Lower leg skin (tissue), 3 donors: ENCODE measurements at regions not wholly inside any gene's neighbourhood (a gene's known extent, or its start where the extent isn't known, plus 50 kb on each side); places are given as distances from the start of the nearest gene placed in this dataset.

Experiments used
- POLR2A ChIP-seq, 2 donors: fragments of 450-650 bp; IDR thresholded peaks; one replicate each; pipeline ENCODE4 v1.6.1; 2016 to 2017; ENCODE audit warnings: antibody characterized with exemption in 2 of 2, mild to moderate bottlenecking in 1 of 2, moderate library complexity in 1 of 2
- TF ChIP-seq, protein P1 (sequence below), 3 donors: fragments of 450-650 bp; IDR thresholded peaks; one replicate each; pipeline ENCODE4 v1.5.1; 2016; ENCODE audit warnings: antibody characterized with exemption in 3 of 3, mild to moderate bottlenecking in 3 of 3, moderate library complexity in 2 of 3

- TF ChIP-seq, protein P1, sequence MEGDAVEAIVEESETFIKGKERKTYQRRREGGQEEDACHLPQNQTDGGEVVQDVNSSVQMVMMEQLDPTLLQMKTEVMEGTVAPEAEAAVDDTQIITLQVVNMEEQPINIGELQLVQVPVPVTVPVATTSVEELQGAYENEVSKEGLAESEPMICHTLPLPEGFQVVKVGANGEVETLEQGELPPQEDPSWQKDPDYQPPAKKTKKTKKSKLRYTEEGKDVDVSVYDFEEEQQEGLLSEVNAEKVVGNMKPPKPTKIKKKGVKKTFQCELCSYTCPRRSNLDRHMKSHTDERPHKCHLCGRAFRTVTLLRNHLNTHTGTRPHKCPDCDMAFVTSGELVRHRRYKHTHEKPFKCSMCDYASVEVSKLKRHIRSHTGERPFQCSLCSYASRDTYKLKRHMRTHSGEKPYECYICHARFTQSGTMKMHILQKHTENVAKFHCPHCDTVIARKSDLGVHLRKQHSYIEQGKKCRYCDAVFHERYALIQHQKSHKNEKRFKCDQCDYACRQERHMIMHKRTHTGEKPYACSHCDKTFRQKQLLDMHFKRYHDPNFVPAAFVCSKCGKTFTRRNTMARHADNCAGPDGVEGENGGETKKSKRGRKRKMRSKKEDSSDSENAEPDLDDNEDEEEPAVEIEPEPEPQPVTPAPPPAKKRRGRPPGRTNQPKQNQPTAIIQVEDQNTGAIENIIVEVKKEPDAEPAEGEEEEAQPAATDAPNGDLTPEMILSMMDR (IDR thresholded peaks at IDR 0.05), result no peak
- TF ChIP-seq POLR2A (IDR thresholded peaks at IDR 0.05), result no peak
These were observed 230.3 kb upstream of the BOD1L1 start for GRCh38 chr4:13857800-13858199.
